Muscle of arm (tissue), 1 donor: ENCODE measurements at regions not wholly inside any gene's neighbourhood (a gene's known extent, or its start where the extent isn't known, plus 50 kb on each side); places are given as distances from the start of the nearest gene placed in this dataset.

Source experiments
- DNase-seq: peaks from one replicate; pipeline ENCODE4 v3.0.0-alpha.2; 2013

DNA sequence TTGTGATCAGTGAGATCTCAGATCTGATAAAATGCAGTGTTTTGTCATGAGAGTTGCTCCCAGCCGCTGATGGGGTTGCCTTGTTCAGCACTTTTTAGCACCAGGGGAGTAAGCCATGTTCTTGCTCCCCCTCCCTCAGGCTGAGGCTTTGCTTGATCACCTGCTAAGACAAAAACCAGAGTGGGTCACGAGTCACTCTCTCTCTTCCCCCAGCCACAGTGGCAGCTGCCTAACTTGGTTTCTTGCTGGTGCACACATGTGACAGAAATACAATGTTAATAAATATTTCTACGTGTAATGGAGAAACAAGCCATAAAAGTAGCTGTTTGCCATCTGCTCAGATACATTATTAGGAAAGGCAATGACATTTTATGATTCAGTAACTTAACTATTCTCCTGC, 212.4 kb upstream of the DMRT1 start:
- DNase-seq = no peak

DNA sequence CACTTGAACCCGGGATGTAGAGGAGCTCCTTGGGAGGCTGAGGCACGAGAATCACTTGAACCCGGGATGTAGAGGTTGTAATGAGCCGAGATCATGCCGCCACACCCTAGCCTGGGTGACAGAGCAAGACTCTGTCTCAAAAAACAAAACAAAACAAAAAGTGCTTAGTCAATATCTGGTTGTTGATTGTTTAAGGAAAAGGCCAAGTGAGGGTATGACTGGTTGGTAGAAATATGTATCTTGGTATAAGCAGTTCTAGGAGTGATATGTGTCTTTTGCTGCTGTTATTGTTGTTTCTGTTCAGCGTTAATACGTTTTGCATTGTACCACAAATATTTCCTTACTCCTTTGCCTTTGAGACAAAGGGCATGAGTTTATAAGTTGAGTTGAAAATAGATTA, 210.7 kb upstream of the DMRT1 start:
- DNase-seq = no peak

DNA sequence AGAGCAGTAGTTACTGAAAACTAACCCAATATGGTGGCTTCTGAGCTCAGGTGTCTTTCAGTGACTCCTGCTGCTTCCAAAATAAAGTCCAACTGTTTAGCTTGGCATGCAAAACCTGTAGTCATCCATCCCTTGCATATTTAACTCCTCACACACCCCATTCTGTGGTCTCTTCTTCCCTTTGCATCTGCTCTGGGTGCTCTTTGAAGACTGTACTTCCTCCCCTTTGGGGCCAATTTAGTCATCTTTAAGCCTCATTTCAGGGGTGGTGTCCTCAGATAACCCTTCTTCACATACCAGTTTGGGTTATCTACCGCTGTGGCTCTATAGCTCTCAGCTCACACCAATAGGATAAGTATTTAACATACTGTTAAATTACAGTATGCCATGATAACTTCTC, 209.9 kb upstream of the DMRT1 start:
- no peak for DNase-seq

DNA sequence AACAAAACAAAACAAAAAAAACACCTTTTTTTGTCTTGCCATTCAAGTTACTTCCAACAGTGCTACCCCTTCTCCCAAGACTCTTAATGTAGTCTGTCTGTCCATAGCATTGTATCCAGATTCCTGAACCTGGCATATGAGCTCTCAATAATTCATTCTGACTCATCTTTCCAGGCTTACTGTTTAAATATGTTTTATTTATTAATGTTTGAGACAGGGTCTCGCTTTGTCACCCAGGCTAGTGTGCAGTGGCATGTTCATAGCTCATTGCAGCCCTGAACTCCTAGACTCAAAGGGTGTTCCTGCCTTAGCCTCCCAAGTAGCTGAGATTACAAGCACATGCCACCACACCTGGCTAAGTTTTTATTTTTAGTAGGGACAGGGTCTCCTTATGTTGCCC, 208.0 kb upstream of the DMRT1 start:
- DNase-seq = no peak

DNA sequence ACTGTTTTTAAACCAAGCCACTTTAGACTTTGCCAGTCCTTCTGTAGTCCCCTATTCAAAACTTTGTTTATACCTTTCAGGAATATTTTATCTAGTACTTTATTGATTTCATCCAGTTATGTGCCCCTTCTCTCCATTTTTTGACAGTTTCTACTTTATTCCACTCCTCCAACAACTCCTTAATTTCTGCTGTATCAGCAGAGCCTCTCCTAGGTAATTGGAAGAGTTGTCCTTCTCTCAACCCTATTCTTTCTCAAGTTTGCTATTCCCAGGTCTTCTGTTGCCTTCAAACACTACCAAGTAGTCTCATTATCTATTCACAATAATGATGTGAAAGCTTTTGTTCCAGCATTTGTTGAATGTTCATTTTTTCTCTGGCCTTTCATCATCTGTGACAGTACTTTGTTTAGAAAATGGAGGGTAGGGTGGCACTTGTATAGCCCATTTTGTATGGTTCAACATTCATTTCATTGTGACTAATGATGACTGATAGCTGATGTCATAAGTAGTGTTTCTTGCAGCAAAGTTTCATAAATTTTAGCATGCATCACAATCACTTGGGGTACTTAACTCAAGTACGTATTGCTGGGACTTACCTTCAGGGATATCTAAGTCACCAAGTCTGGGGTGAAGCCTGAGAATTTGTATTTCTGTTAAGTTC, 204.4 kb upstream of the DMRT1 start:
- DNase-seq = no peak

DNA sequence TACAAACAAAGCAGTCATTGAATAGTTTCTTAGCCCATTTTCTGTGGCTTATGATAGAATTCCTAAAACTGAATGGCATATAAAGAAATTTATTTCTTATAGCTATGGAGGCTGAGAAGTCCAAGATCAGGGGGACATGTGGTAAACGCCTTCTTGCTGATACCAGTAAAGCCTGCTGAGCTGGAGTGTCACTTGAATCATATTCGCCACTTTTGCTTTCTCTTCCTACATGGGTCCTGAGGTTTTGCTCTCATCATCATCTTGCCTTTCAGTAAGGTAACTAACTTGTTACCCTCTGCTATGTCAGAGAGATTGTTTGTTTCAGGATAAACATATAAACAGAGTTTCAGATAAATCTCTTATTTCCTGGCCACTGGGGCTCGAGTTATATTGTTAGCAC, 203.3 kb upstream of the DMRT1 start:
- no peak for DNase-seq

DNA sequence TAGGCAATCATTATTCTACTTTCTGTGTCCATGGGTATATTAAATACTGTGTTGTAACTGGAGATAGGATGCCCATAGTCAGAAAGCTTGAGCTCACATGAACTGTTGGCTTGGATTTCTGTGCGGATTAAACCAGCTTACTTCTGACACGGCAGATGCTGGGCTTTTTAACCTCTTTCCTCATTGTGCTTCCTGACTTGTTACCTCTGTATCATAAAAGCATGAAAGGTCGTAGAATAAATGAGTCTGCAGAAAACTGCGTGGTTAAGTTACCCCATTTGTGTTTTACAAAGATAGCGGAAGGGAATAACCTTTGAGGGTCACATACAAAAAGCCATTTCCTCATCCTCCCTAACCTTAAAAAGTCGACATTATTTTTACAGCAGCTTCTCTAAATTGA, 199.5 kb upstream of the DMRT1 start:
- DNase-seq = no peak

DNA sequence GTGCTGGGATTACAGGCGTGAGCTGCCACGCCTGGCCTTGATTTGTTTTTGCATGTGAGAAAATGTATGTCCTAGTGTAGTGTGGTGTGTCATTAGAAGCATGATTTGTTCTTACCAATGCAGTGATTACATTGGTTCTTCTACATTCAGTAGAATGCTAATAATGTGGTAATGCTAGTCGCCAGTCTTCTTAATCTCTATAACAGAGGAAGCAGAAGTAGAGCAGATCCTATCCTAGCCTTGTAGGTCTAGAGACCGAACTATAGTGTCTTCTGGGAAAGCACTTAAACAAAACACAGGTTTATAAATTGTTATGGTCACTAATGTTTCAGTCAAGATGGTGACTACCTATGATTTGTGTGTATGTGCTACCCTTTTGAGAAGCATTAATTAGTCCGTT, 197.5 kb upstream of the DMRT1 start:
- DNase-seq = no peak

DNA sequence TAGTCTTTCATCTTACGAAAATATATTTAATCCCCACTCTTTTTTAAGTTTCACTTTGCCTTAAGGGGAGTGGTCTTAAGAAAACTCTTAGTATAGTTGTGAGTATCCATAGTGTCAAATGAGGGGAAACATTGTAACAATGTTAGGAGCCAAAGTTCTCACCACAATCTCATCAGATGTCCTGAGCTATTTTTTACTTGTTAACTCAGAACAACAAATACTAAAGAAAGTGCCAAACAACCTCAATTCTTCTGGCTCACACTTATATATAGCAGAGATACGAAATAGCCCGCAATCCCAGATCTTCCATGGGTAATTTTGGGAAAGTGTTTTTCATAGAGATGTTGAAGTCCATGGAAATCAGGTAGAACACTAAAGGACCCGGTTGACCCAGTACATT, 194.0 kb upstream of the DMRT1 start:
- no peak for DNase-seq

DNA sequence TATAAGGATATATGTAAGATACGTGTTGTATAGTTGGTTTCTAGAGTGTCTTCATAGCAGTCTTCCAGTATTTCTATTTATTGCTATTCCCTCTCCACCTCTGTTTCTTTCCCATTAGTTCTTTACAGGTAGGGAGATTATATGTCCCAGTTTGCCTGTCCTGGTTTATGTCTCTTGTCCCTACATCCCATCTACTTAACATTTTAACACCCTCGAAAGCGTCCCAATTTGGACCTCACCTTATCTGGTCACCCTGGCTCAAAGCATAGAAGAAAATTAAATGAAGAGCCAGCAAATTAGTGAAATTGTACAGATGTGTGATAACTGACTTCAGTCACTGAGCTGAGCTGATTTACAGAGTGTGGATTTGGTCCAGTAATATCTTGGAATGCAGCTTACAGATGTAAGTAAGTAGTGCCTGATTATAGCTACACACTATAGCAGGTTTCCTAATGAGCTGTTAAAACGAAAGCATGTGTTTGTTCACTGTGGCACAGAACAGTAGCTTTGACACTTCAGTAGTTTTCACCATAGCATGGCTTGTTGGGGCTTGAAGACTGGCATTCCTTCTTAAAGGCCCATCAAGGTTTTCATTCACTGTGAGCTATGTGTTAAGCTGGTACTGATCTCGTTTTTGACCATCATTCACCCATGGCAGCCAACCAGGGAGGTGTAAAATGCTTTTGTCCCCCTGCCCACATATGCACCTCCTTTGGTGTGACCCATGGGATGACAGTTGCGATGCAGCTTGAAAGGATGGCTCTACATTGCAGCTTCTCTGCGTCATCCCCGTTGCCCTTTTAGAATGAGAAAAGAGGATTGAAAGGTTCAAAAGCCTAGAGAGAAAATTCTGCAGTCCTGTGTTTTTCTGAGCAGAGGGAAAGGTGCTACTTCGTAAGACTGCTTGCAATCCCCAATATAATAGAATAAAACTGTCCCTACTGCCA, 192.1 kb upstream of the DMRT1 start:
- DNase-seq = no peak

DNA sequence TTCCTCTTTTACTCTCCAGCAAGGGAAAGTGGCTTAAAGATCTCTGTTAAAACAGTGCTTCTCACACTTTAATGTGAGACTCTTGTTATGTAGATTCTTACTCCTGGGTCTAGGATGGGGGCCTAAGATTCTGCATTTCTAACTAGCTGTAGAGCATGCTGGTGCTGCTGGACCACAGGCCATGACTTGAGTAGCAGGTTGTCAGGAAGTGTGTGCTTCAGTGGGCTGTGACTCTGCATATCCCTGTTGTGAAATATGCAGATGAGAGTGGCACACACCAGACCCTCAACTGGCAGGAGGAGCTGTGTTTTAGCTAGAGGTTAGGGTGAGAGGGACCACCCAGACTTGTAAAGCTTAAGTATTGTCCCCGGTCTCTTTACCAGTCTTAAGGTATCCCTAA, 191.1 kb upstream of the DMRT1 start:
- no peak for DNase-seq

DNA sequence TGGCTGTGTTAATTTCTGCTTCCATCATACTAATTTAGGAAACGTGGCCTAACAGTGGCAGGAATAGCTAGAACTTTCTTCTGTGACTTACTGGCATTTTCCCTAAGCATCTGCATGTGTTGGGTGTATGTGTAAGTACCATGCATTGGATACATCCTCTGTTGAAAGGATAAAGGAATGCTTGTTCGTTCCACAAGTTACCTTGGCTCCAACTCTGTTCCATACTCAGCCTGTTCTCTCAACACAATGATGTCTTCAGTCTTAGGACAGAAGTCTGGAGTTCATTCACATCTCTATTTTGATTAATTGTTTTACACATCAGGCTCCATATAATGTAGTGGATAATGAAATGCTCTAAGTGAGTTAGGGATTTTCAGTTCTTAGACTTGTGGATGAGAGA, 190.1 kb upstream of the DMRT1 start:
- DNase-seq = no peak

DNA sequence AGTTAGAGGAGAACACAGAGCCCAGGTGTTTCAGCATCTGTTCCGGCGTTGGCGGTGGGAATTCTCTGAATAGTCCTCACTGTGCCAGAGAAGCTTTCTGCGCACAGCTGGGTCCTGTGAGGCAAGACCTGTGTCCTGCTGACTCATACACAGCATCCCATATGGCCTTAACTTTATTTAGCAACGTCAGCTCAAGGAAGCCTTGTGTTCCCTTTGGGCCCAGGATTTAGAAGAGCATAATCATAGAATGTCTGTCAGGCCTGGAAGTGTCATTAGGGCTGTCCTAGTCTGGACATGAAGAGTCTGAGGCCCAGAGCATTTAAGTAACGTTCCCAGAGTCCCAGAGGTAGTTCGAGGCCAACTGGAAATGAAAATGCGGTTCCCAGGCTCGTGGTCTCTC, 188.6 kb upstream of the DMRT1 start:
- peak; percentile 66 for DNase-seq

DNA sequence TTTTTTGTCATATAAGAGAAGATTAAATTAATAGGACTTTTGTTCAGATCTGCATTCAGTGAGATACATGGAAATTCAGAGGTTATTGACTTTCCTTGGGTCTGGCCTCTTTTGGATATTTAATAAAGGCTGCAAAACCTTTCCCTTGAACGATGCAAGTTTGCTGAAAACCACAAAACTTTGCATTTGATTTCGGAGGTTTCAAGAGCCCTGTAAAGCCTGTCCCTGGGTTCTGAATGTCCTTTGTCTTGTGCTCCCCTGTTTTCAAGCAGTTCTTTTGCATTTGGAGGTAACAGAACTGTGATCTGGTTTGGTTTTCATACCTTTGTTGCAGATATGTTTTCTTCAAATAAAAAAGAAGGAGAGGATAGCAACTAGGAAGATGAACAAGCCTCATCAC, 188.1 kb upstream of the DMRT1 start:
- DNase-seq = no peak

DNA sequence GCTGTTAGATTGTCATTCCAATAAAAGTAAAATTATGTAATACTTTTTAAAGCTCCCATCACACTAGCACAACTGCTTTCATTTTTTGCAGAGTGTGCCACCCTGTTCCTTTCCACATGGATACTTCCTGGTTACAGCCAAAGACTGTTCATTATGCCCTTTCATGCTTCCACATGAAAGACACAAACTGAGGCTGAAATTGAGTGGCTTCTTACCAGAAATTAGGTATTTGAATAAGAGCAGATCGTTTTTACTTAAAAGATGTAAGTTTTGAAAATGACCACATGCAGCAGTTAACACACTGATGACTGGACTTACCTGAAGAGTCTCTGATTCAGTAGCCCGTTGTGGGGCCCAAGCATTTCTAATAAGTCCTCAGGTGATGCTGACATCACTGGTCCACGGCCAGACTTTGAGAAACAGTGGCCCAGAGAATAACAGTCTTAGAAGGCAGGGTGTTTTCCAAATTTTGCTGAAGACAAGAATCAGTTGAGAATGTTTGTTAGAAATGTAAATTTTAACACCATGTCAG, 187.6 kb upstream of the DMRT1 start:
- no peak for DNase-seq

DNA sequence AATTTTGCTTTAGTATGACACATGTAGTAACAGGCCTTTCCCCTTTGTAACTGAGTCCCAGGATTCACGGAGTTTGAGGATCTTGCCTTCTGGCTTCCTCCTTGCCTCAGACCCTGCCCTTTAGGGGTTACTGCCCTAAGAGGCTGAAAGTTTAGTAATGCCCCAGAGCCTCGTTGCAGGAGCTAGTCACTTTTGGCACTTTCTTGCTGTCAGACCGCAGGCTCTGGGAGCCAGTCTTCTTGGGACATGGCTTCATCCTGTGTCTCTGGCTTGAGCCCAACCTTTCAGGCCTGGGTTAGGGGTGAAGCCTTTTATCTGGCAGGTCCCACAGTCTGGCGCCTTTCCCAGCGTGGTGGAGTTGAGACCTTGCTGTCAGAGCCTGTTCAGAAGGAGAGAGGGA, 185.6 kb upstream of the DMRT1 start:
- no peak for DNase-seq

DNA sequence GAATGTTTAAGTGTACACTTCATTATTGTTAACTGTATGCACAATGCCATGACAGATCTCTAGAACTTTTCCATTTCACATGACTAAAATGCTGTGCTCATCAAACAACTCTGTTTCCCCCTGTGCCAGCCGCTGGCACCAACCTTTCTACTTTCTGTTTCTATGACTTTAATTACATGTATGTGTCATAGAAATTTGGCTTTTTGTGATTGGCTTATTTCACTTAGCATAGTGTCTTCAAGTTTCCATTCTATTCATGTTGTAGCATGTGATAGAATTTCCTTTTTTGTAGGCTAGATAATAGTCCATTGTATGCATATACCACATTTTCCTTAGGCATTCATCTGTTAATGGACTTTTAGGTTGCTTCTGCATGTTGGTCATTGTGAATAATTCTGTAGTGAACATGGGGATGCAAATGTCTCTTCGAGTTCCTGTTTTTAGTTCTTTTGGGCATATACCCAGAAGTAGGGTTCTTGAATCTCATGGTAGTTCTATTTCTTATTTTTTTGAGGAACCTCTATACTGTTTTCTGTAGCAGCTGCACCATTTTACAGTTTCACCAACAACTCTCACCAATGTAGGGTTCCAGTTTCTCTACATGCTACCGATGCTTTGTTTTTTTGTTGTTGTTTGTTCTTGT, 184.4 kb upstream of the DMRT1 start:
- no peak for DNase-seq

DNA sequence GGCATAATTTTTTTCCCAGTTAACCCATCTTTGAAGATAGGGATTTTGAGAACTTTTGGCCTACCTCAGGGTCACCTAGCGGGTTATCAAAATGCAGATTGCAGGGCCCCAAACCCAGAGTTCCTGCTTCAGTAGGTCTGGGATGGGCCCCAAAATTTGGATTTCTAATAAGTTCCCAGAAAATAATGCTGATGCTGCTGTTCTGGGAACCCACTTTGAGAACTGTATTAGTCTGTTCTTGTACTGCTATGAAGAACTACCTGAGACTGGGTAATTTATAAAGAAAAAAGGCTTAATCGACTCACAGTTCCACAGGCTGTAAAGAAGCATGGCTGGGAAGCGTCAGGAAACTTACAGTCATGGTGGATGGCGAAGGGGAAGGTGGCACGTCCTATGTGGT, 182.2 kb upstream of the DMRT1 start:
- no peak for DNase-seq

DNA sequence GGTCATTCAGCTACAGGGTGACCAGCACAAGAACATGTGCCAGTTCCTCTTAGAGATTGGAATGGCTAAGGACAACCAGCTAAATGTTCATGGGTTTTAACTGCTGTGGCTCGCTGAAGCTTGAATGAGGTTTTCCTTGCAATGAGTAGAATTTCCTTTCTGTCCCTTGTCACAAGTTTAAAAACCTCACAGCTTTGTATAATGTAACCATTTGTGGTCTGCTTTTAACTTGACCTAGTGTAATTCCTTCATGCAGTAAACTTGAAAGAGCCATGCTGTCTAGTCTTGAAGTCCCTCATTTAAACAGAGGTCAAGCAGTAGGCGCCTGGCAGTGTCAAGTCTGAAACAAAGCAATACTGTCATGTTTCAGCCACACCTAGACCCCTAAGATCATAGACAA, 181.3 kb upstream of the DMRT1 start:
- DNase-seq = no peak

DNA sequence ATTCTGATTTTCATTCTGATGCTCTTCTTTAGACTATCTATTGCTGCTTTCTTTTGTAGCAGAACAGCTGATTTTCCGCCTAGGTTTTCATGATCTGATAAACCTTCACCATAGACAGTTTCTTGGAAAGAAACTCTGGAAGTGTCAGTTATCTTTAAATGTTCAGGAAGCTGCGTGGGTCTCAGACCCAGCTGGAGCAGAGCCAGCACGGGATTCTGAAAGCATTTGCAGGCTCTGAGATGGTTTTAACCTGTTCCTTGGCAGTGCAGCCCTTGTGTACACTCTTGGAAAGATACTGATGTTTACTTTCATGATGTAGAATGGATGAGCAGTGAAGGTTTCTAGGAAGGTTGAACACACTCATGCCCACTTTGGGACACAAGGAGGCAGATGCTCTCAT, 178.0 kb upstream of the DMRT1 start:
- DNase-seq = no peak

DNA sequence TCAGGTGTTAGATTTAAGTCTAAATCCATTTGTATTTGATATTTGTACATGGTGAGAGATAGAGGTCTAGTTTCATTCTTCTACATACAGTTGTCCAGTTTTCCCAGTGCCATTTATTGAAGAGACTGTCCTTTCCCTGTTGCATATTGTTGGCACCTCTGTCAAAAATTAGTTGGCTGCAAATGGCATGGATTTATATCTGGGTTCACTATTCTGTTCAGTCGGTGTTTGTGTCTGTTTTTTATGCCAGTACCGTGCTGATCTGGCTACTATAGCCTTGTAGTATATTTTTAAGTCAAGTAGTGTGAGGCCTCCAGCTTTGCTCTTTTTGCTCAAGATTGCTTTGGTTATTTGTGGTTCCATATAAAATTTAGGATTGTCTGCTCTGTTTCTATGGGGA, 176.2 kb upstream of the DMRT1 start:
- no peak for DNase-seq

DNA sequence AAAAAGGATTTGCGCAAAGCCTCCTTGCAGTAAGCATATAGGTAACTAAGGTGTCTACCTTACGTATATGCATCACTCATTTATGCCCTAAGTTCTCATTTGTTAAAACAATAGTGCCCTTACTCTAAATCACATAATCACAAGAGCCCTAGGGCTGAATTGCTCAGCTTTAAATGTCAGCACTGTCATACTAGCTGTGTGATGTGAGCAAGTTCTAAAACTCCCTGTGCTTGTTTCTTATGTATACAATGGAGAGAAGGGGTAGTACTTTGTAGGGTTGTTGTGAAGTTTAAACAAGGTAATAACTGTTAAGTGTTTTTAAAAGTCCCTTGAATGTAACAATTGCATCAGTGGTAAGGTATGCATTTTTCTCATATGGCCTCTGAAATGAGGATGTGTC, 169.5 kb upstream of the DMRT1 start:
- DNase-seq = no peak

DNA sequence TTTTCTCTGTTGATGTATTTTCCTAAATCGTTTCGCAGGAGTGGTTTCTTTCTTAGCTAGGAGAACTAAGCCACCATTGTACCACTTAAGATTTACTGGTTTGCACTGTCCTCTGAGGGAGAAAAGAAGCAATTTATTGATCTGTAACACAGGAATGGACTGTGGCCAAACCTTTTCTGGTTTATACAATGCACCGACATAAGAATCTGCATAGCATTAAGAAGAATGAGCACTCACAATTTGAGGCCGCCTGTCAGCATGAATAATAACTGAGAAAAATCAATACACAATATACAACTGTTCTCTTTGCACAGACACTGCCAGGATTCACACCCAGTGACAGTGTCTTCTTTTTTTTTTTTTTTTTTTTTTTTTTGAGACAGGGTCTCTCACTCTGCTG, 168.6 kb upstream of the DMRT1 start:
- DNase-seq = no peak
